SK-N-SH (cell line): ENCODE measurements at regions not wholly inside any gene's neighbourhood (a gene's known extent, or its start where the extent isn't known, plus 50 kb on each side); places are given as distances from the start of the nearest gene placed in this dataset.
A peak's percentile ranks its signal among the peaks of the same experiment; 100 is the strongest.

ENCODE experiments used
- CTCF ChIA-PET: fragments of 300-600, 350-600 bp; formaldehyde crosslinking; extraction: SDS; loops from one replicate; lab custom pipeline; 2021; lab: Yijun Ruan, JAX
- POLR2A ChIA-PET: fragments of 350-600 bp; sonication (Branson Sonifier 250); formaldehyde crosslinking; extraction: SDS; loops from one replicate; lab custom pipeline; 2020; ENCODE audit warnings: antibody characterized with exemption, inconsistent platforms; lab: Yijun Ruan, JAX
- DNase-seq: peaks from one replicate; pipeline ENCODE4 v3.0.0; 2012
- H2AFZ ChIP-seq: fragments of 200-600 bp; sonication (generic); 2 replicates; pipeline ENCODE4 v1.8.1; 2016; ENCODE audit warnings: antibody characterized with exemption, mild to moderate bottlenecking, low read depth
- H3F3A ChIP-seq: fragments of 200-600 bp; sonication (generic); replicated peaks from 2 replicates; pipeline ENCODE3; 2016; ENCODE audit warnings: antibody characterized with exemption, mild to moderate bottlenecking; ENCODE audit not compliant: insufficient read depth
- H3K27ac ChIP-seq, 2 experiments: fragments of 200-500 bp in 1 of 2; fragments of 200-600 bp in 1 of 2; sonication (Bioruptor generic) in 1 of 2; sonication (generic), shearing (Covaris generic) in 1 of 2; 2 replicates each; pipeline versions ENCODE4 v1.5.1 to v1.6.1; 2014 to 2016; ENCODE audit warnings: low read depth in 2 of 2, inconsistent platforms in 1 of 2, low read length in 1 of 2, mild to moderate bottlenecking in 1 of 2, mixed read lengths in 1 of 2
- H3K27me3 ChIP-seq: fragments of 200-600 bp; sonication (generic), shearing (Covaris generic); 2 replicates; pipeline ENCODE4 v1.6.1; 2016; ENCODE audit warnings: mixed run types; ENCODE audit not compliant: insufficient read depth
- H3K36me3 ChIP-seq, 2 experiments: fragments of 200-500 bp in 1 of 2; fragments of 200-600 bp in 1 of 2; sonication (Bioruptor generic) in 1 of 2; sonication (generic) in 1 of 2; replicated peaks in 1 of 2; 2 replicates each; pipeline versions ENCODE3 to v1.5.1; 2014 to 2016; ENCODE audit warnings: low read length in 1 of 2, mild to moderate bottlenecking in 1 of 2; ENCODE audit not compliant: insufficient read depth in 2 of 2, control insufficient read depth in 1 of 2
- H3K4me1 ChIP-seq, 2 experiments: fragments of 200-500 bp in 1 of 2; fragments of 200-600 bp in 1 of 2; sonication (Bioruptor generic) in 1 of 2; sonication (generic), shearing (Covaris generic) in 1 of 2; 2 replicates each; pipeline versions ENCODE4 v1.5.1 to v1.6.1; 2014 to 2016; ENCODE audit warnings: low read depth in 1 of 2, low read length in 1 of 2, mixed run types in 1 of 2; ENCODE audit not compliant: insufficient read depth in 2 of 2, control insufficient read depth in 1 of 2
- H3K4me2 ChIP-seq: fragments of 200-600 bp; sonication (generic), shearing (Covaris generic); 2 replicates; pipeline ENCODE4 v1.6.1; 2017; ENCODE audit warnings: mixed run types
- H3K4me3 ChIP-seq, 2 experiments: fragments of 200-500 bp in 1 of 2; fragments of 200-600 bp in 1 of 2; sonication (Bioruptor generic) in 1 of 2; sonication (generic), shearing (Covaris generic) in 1 of 2; 2 replicates each; pipeline versions ENCODE4 v1.5.1 to v1.8.1; 2014 to 2016; ENCODE audit warnings: low read depth in 2 of 2, inconsistent platforms in 1 of 2, low read length in 1 of 2, mild to moderate bottlenecking in 1 of 2, mixed read lengths in 1 of 2, moderate library complexity in 1 of 2
- H3K79me2 ChIP-seq: fragments of 200-600 bp; sonication (generic); 2 replicates; pipeline ENCODE4 v1.8.1; 2017; ENCODE audit warnings: mild to moderate bottlenecking; ENCODE audit not compliant: insufficient read depth
- H3K9ac ChIP-seq: fragments of 200-600 bp; sonication (generic); 2 replicates; pipeline ENCODE4 v1.6.1; 2017; ENCODE audit warnings: mixed run types
- H3K9me2 ChIP-seq: fragments of 200-600 bp; sonication (generic); 2 replicates; pipeline ENCODE4 v1.6.1; 2017; ENCODE audit warnings: mixed run types
- H3K9me3 ChIP-seq: fragments of 200-600 bp; sonication (generic); 2 replicates; pipeline ENCODE4 v1.6.1; 2017; ENCODE audit warnings: mixed run types, mild to moderate bottlenecking, moderate library complexity
- H4K20me1 ChIP-seq: fragments of 200-600 bp; sonication (generic); 2 replicates; pipeline ENCODE4 v1.6.1; 2017; ENCODE audit warnings: mild to moderate bottlenecking, mixed run types; ENCODE audit not compliant: insufficient read depth
- CHD2 ChIP-seq: fragments of 150-350 bp; IDR thresholded peaks from 2 replicates; pipeline ENCODE4 v1.6.1; 2018; ENCODE audit warnings: low read length; ENCODE audit not compliant: partially characterized antibody
- EP300 ChIP-seq, 2 experiments: IDR thresholded peaks; 2 replicates each; pipeline versions ENCODE4 v1.4.0 to v1.6.1; 2012; ENCODE audit warnings: borderline replicate concordance in 1 of 2, low read depth in 1 of 2, low read length in 1 of 2
- FOSL2 ChIP-seq: IDR thresholded peaks from 2 replicates; pipeline ENCODE4 v1.4.0; 2012; ENCODE audit warnings: low read depth, mild to moderate bottlenecking, moderate library complexity, borderline replicate concordance
- FOXJ3 ChIP-seq: sonication (generic); formaldehyde crosslinking; IDR thresholded peaks from 2 replicates; pipeline ENCODE4 v1.5.1; 2020; ENCODE audit warnings: mild to moderate bottlenecking, missing genetic modification reagents
- FOXM1 ChIP-seq: IDR thresholded peaks from 2 replicates; pipeline ENCODE4 v1.4.0; 2012; ENCODE audit warnings: low read depth, mild to moderate bottlenecking
- GABPA ChIP-seq: IDR thresholded peaks from 2 replicates; pipeline ENCODE4 v1.4.0; 2012; ENCODE audit warnings: low read depth, mild to moderate bottlenecking
- JUND ChIP-seq: IDR thresholded peaks from 2 replicates; pipeline ENCODE4 v1.4.0; 2012
- MEF2A ChIP-seq: IDR thresholded peaks from 2 replicates; pipeline ENCODE4 v1.4.0; 2012; ENCODE audit warnings: low read depth, borderline replicate concordance
- MXI1 ChIP-seq: IDR thresholded peaks from 2 replicates; pipeline ENCODE4 v1.6.1; 2012; ENCODE audit warnings: mild to moderate bottlenecking, low read depth, low read length, improper control_type of control experiment
- NFIC ChIP-seq: IDR thresholded peaks from 2 replicates; pipeline ENCODE4 v1.4.0; 2012; ENCODE audit warnings: borderline replicate concordance
- PBX3 ChIP-seq: IDR thresholded peaks from 2 replicates; pipeline ENCODE4; 2012
- POLR2AphosphoS5 ChIP-seq: IDR thresholded peaks from 2 replicates; pipeline ENCODE4 v1.6.1; 2012; ENCODE audit warnings: low read depth, low read length
- RCOR1 ChIP-seq: fragments of 150-350 bp; IDR thresholded peaks from 2 replicates; pipeline ENCODE4 v1.6.1; 2017; ENCODE audit warnings: antibody characterized with exemption, low read length
- RFX5 ChIP-seq: IDR thresholded peaks from 2 replicates; pipeline ENCODE4 v1.6.1; 2012; ENCODE audit warnings: mild to moderate bottlenecking, improper control_type of control experiment, low read length
- SIN3A ChIP-seq: IDR thresholded peaks from 2 replicates; pipeline ENCODE4 v1.6.1; 2012; ENCODE audit warnings: low read depth, mild to moderate bottlenecking, low read length, moderate library complexity, borderline replicate concordance
- WGBS: methylation state at CpG from one replicate; pipeline ENCODE4 v1.1.6; 2017; ENCODE audit warnings: low lambda C conversion rate; 5-methylcytosine and 5-hydroxymethylcytosine counted together
- TF ChIP-seq, protein P1 (sequence below): IDR thresholded peaks from 2 replicates; pipeline ENCODE4 v1.4.0; 2012; ENCODE audit warnings: low read depth, borderline replicate concordance
- TF ChIP-seq, protein P2 (sequence below): IDR thresholded peaks from 2 replicates; pipeline ENCODE4 v1.6.1; 2012; ENCODE audit warnings: mild to moderate bottlenecking, low read depth, low read length, moderate library complexity

DNA sequence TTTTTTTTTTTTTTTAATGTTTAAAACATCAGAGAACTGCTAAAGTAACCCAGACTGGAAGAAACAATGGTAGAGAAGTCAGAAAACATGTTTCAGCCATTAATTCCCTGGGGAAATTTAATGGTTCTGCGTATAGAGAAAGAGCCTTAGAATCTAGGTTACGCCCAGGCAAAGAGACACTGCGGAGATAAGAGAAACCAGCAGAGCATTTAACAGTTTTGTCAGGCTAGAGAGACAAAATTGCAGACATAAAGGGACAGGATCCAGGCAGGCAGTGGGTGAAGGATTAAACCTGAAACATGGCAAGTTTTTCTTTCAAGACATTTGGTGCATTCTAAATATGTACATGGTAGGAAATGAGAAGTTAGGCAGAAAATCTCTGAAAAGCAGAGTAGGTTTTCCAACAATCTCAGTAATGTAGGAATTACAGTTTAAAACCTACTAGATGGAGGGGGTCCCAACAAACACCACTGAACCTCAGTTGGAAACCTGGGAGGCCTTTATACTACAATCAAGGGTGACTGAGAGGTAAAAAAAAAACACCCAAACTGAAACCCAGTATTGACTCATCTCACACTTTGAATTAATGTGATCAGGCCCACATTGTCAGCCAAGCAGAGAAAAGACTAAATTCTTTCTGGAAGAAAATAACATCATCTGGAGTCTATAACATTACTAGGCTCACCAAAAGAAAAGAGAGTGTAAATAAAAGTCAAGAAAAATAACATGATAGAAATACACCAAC lies 254.2 kb upstream of the NWD2 start:
- Histone ChIP-seq H3K9ac (no peak overlapping the region), H3K4me2 (no peak overlapping the region), H3K4me3 (no peak overlapping the region), H3F3A (no peaks in the 10 kb centered on the region), H3K9me3 (no peaks in the 10 kb centered on the region), H4K20me1 (no peaks in the 10 kb centered on the region), H3K4me1 (no peaks in the 10 kb centered on the region), H3K36me3 (no peaks in the 10 kb centered on the region), H2AFZ (no peak overlapping the region), H3K79me2 (no peaks in the 10 kb centered on the region), H3K9me2 (no peaks in the 10 kb centered on the region), H3K27me3 (no peaks in the 10 kb centered on the region; the same call in 1 of the 2 replicates), H3K27ac (no peak overlapping the region)
- TF ChIP-seq EP300 (IDR thresholded peaks at IDR 0.05; ENCODE audit: borderline replicate concordance in 1 of 2, low read depth in 1 of 2, low read length in 1 of 2): no peak
- no peak for TF ChIP-seq GABPA
- TF ChIP-seq FOXJ3 (CRISPR knock-in tag): no peak
- no peak for TF ChIP-seq NFIC
- no peak for TF ChIP-seq CHD2
- TF ChIP-seq MXI1: no peak
- no peak for TF ChIP-seq SIN3A
- TF ChIP-seq POLR2AphosphoS5: no peak
- TF ChIP-seq, protein P1, sequence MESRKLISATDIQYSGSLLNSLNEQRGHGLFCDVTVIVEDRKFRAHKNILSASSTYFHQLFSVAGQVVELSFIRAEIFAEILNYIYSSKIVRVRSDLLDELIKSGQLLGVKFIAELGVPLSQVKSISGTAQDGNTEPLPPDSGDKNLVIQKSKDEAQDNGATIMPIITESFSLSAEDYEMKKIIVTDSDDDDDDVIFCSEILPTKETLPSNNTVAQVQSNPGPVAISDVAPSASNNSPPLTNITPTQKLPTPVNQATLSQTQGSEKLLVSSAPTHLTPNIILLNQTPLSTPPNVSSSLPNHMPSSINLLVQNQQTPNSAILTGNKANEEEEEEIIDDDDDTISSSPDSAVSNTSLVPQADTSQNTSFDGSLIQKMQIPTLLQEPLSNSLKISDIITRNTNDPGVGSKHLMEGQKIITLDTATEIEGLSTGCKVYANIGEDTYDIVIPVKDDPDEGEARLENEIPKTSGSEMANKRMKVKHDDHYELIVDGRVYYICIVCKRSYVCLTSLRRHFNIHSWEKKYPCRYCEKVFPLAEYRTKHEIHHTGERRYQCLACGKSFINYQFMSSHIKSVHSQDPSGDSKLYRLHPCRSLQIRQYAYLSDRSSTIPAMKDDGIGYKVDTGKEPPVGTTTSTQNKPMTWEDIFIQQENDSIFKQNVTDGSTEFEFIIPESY: no peak
- no peak for TF ChIP-seq RCOR1
- no peak for TF ChIP-seq FOXM1
- TF ChIP-seq RFX5: no peak
- no peak for TF ChIP-seq MEF2A
- no peak for TF ChIP-seq JUND
- no peak for TF ChIP-seq FOSL2
- DNase-seq: no peak
- POLR2A ChIA-PET: no interaction called here
- CTCF ChIA-PET: no interaction called here
- 5% methylated on average over 3 of the region's 3 CpGs for WGBS

GRCh38 chr4:36997727-36998126 lies 246.8 kb upstream of the NWD2 start:
- DNase-seq: no peak
- H4K20me1 ChIP-seq: no peaks in the 10 kb centered on the region

More at GRCh38 chr4:36997727-36998126, 246.8 kb upstream of the NWD2 start:
- H3K4me2 ChIP-seq: peak overlapping the region; percentile 17; the same call in 1 of the 2 replicates
- H3K36me3 ChIP-seq: no peaks in the 10 kb centered on the region
- H2AFZ ChIP-seq: peak overlapping the region; percentile 60; the same call in 1 of the 2 replicates
- ChIA-PET POLR2A (no interaction called here), CTCF (no interaction called here)
- H3K79me2 ChIP-seq: peaks cover 3% of the 10 kb centered on the region
- no peaks in the 10 kb centered on the region for H3K27me3 ChIP-seq
- no peaks in the 10 kb centered on the region for H3F3A ChIP-seq
- WGBS: 2% methylated on average over 3 of the region's 3 CpGs
- H3K9me3 ChIP-seq: no peaks in the 10 kb centered on the region
- no peak overlapping the region for H3K9ac ChIP-seq
- H3K27ac ChIP-seq: no peak overlapping the region
- no peaks in the 10 kb centered on the region for H3K4me1 ChIP-seq
- no peaks in the 10 kb centered on the region for H3K9me2 ChIP-seq
- no peak for TF ChIP-seq PBX3
- no peak for TF ChIP-seq NFIC
- TF ChIP-seq, protein P2, sequence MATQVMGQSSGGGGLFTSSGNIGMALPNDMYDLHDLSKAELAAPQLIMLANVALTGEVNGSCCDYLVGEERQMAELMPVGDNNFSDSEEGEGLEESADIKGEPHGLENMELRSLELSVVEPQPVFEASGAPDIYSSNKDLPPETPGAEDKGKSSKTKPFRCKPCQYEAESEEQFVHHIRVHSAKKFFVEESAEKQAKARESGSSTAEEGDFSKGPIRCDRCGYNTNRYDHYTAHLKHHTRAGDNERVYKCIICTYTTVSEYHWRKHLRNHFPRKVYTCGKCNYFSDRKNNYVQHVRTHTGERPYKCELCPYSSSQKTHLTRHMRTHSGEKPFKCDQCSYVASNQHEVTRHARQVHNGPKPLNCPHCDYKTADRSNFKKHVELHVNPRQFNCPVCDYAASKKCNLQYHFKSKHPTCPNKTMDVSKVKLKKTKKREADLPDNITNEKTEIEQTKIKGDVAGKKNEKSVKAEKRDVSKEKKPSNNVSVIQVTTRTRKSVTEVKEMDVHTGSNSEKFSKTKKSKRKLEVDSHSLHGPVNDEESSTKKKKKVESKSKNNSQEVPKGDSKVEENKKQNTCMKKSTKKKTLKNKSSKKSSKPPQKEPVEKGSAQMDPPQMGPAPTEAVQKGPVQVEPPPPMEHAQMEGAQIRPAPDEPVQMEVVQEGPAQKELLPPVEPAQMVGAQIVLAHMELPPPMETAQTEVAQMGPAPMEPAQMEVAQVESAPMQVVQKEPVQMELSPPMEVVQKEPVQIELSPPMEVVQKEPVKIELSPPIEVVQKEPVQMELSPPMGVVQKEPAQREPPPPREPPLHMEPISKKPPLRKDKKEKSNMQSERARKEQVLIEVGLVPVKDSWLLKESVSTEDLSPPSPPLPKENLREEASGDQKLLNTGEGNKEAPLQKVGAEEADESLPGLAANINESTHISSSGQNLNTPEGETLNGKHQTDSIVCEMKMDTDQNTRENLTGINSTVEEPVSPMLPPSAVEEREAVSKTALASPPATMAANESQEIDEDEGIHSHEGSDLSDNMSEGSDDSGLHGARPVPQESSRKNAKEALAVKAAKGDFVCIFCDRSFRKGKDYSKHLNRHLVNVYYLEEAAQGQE: no peak
- H3K4me3 ChIP-seq: no peak overlapping the region
